OCI-LY1 (cell line): ENCODE measurements at regions not wholly inside any gene's neighbourhood (a gene's known extent, or its start where the extent isn't known, plus 50 kb on each side); places are given as distances from the start of the nearest gene placed in this dataset.

Experiments used
- H2AFZ ChIP-seq: fragments of 200-600 bp; sonication (generic), shearing (Covaris generic); 2 replicates; pipeline ENCODE4 v1.6.0; 2014; ENCODE audit warnings: antibody characterized with exemption, mild to moderate bottlenecking, low read length
- H3F3A ChIP-seq: fragments of 200-600 bp; sonication (generic), shearing (Covaris generic); 2 replicates; pipeline ENCODE4 v1.6.0; 2014; ENCODE audit warnings: mild to moderate bottlenecking, antibody characterized with exemption, low read length, moderate library complexity; ENCODE audit not compliant: insufficient read depth
- H3K27ac ChIP-seq: fragments of 200-600 bp; sonication (generic); 2 replicates; pipeline ENCODE4 v1.5.1; 2014; ENCODE audit warnings: low read length, mixed run types, mild to moderate bottlenecking, low read depth; ENCODE audit not compliant: poor library complexity, severe bottlenecking
- H3K27me3 ChIP-seq: fragments of 200-600 bp; sonication (generic); 2 replicates; pipeline ENCODE4 v1.6.0; 2014; ENCODE audit warnings: antibody characterized with exemption, mild to moderate bottlenecking, low read length, moderate library complexity; ENCODE audit not compliant: insufficient read depth
- H3K36me3 ChIP-seq: fragments of 200-600 bp; sonication (generic); 2 replicates; pipeline ENCODE4 v1.6.1; 2014; ENCODE audit warnings: mild to moderate bottlenecking, antibody characterized with exemption, low read length, moderate library complexity, mixed read lengths; ENCODE audit not compliant: insufficient read depth
- H3K4me1 ChIP-seq: fragments of 200-600 bp; sonication (generic); 2 replicates; pipeline ENCODE4 v1.5.1; 2014; ENCODE audit warnings: mild to moderate bottlenecking, low read length, moderate library complexity; ENCODE audit not compliant: insufficient read depth, severe bottlenecking
- H3K4me2 ChIP-seq: fragments of 200-600 bp; sonication (generic), shearing (Covaris generic); 2 replicates; pipeline ENCODE4 v1.6.1; 2014; ENCODE audit warnings: low read length
- H3K4me3 ChIP-seq: fragments of 200-600 bp; sonication (generic); 2 replicates; pipeline ENCODE4 v1.5.1; 2014; ENCODE audit warnings: low read length, low read depth, mild to moderate bottlenecking, mixed read lengths; ENCODE audit not compliant: poor library complexity, severe bottlenecking
- H3K79me2 ChIP-seq: fragments of 200-600 bp; shearing (Covaris generic); 2 replicates; pipeline ENCODE4 v1.6.1; 2016; ENCODE audit warnings: mixed run types, low read length, mixed read lengths; ENCODE audit not compliant: insufficient read depth
- H3K9ac ChIP-seq: fragments of 200-600 bp; sonication (generic), shearing (Covaris generic); 2 replicates; pipeline ENCODE4 v1.6.1; 2014; ENCODE audit warnings: mild to moderate bottlenecking, low read length, mixed read lengths
- H3K9me2 ChIP-seq: fragments of 200-600 bp; sonication (generic), shearing (Covaris generic); 2 replicates; pipeline ENCODE4 v1.6.1; 2014; ENCODE audit warnings: low read depth, mild to moderate bottlenecking, low read length, mixed read lengths
- H3K9me3 ChIP-seq: fragments of 200-600 bp; shearing (Covaris generic); 2 replicates; pipeline ENCODE4 v1.6.1; 2014; ENCODE audit warnings: low read length, mixed read lengths
- H4K20me1 ChIP-seq: fragments of 200-600 bp; sonication (generic), shearing (Covaris generic); 2 replicates; pipeline ENCODE4 v1.6.0; 2016; ENCODE audit warnings: mild to moderate bottlenecking, low read length; ENCODE audit not compliant: insufficient read depth
- CTCF ChIP-seq: fragments of 200-600 bp; sonication (generic), shearing (Covaris generic); IDR thresholded peaks from 2 replicates; pipeline ENCODE4 v1.5.1; 2017; ENCODE audit warnings: mild to moderate bottlenecking, antibody characterized with exemption, low read length, moderate library complexity, mixed read lengths
- EZH2 ChIP-seq: fragments of 200-600 bp; sonication (generic), shearing (Covaris generic); IDR thresholded peaks from 2 replicates; pipeline ENCODE4 v1.8.0; 2017; ENCODE audit warnings: borderline replicate concordance, mixed run types, mild to moderate bottlenecking, antibody characterized with exemption, low read length, moderate library complexity, mixed read lengths

DNA sequence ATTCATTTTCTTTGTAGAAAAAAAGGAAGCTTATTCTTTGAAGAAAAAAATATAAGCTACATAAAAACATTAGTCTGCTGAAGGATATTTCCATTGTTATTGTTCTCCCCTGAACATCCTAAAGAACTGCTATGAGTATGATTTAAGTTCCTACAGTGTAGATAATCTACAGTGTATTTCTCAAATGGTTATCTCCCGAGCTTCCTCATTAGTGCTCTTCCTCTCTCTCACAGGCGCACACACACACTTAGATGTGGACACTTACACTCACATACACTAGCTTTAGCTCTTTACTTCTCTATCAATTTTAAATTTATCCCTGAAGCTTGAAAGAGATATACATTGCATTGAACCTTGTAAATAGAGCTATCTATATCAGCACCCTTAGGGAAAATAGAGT is 681.0 kb downstream of the KCNJ3 start:
- Histone ChIP-seq H3K27me3 (no peaks in the 10 kb centered on the region), H3K27ac (no peak overlapping the region), H3K9ac (no peak overlapping the region), H3F3A (no peaks in the 10 kb centered on the region), H3K79me2 (no peaks in the 10 kb centered on the region), H3K4me3 (no peak overlapping the region), H2AFZ (no peak overlapping the region), H3K4me2 (no peak overlapping the region), H3K36me3 (no peaks in the 10 kb centered on the region), H3K9me3 (no peaks in the 10 kb centered on the region), H4K20me1 (no peaks in the 10 kb centered on the region), H3K4me1 (no peaks in the 10 kb centered on the region), H3K9me2 (no peaks in the 10 kb centered on the region)
- no peak for TF ChIP-seq EZH2
- no peak for TF ChIP-seq CTCF

DNA sequence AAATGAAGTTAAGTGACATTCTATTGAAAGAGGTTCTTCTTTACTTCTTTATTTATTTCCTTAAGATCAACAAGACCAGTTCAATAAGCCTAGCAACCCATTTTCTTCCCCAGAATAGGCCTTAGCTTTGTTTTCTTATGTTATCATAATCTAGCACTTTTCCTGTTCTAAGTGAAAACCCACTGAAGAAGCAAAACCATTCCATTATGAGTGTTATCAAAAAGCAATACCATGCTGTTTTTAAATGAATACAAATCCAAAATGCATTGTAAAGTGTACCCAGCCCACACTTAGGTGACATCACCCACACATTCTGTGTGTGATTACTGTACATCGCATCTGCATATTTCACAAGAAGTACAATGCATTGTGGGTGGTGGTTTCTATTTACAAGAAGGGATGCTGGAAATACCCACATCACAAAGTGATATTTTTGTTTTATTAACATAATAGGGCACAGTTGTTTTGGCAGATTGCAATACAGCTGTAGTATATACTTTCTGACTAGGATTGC is 679.5 kb downstream of the KCNJ3 start:
- H3F3A ChIP-seq = no peaks in the 10 kb centered on the region
- no peak overlapping the region for H3K4me2 ChIP-seq
- H3K4me1 ChIP-seq = no peaks in the 10 kb centered on the region
- no peak overlapping the region for H3K27ac ChIP-seq
- H3K9me3 ChIP-seq = no peaks in the 10 kb centered on the region
- H2AFZ ChIP-seq = no peak overlapping the region
- no peaks in the 10 kb centered on the region for H3K79me2 ChIP-seq
- no peak for TF ChIP-seq CTCF
- TF ChIP-seq EZH2 = no peak
- H3K36me3 ChIP-seq = no peaks in the 10 kb centered on the region
- no peaks in the 10 kb centered on the region for H4K20me1 ChIP-seq
- no peaks in the 10 kb centered on the region for H3K27me3 ChIP-seq
- no peak overlapping the region for H3K9ac ChIP-seq
- H3K9me2 ChIP-seq = no peaks in the 10 kb centered on the region
- no peak overlapping the region for H3K4me3 ChIP-seq

DNA sequence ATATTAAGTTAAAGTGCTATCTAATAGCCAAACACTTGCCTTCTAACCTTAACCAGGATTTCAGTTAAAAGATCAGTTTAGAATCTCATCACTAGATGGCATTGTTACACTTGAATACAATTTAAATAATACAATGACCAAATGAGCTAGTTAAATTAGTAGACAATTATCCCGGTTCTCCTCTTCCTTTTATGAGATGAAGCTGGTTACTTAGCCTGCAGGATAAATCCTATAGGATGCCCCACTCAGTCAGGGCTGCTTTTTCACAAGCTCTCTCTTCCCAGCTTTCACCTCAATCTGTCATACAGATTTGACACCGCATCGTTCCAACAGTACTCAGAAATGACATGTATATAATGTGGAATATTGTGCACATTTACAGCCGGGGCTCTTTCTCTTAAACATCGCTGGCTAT is 678.8 kb downstream of the KCNJ3 start:
- no peak overlapping the region for H3K4me2 ChIP-seq
- no peak overlapping the region for H2AFZ ChIP-seq
- no peaks in the 10 kb centered on the region for H3K79me2 ChIP-seq
- H3K4me3 ChIP-seq = no peak overlapping the region
- H3K4me1 ChIP-seq = no peaks in the 10 kb centered on the region
- H3K27ac ChIP-seq = no peak overlapping the region
- H3K9me2 ChIP-seq = no peaks in the 10 kb centered on the region
- TF ChIP-seq EZH2 (no peak), CTCF (peak; percentile 52; the same call in 1 of the 2 replicates)
- no peaks in the 10 kb centered on the region for H3K36me3 ChIP-seq
- H3K27me3 ChIP-seq = no peaks in the 10 kb centered on the region
- no peaks in the 10 kb centered on the region for H4K20me1 ChIP-seq
- H3K9ac ChIP-seq = no peak overlapping the region
- no peaks in the 10 kb centered on the region for H3F3A ChIP-seq
- H3K9me3 ChIP-seq = no peaks in the 10 kb centered on the region
